MM.1S (cell line): ENCODE measurements at regions not wholly inside any gene's neighbourhood (a gene's known extent, or its start where the extent isn't known, plus 50 kb on each side); places are given as distances from the start of the nearest gene placed in this dataset.

ENCODE experiments used
- EZH2 ChIP-seq: fragments of 300-600 bp; sonication (generic); optimal IDR thresholded peaks from 2 replicates; pipeline ENCODE3; 2017; ENCODE audit warnings: low read depth, mild to moderate bottlenecking, antibody characterized with exemption, low read length, mixed read lengths
- EZH2phosphoT487 ChIP-seq: fragments of 300-600 bp; sonication (generic); IDR thresholded peaks from 2 replicates; pipeline ENCODE4 v1.6.1; 2018; ENCODE audit warnings: antibody characterized with exemption, low read length
- TF ChIP-seq, protein P1 (sequence below): fragments of 300-600 bp; sonication (generic); IDR thresholded peaks from 2 replicates; pipeline ENCODE4 v1.5.1; 2016; ENCODE audit warnings: antibody characterized with exemption, low read length, mixed read lengths

DNA sequence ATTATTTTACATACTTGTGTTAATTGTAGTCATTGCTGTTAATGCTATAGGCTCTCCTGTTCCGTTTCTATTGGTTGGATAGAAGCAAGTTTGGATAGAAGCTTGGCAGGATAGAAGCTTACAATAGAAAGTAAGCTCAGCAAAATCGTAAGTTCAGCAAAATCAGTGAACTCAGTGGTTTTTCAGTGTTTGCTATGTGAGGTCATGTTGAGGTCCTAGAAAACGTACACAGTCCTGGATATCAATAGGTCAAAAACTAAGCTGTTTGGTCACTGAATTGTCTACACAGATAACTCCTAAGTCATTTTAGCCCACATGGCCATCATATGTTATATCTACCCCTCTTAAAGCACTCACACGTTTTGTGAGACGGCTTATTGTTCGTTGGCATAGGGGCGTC, 299.4 kb downstream of the MAN2A1 start:
- TF ChIP-seq, protein P1, sequence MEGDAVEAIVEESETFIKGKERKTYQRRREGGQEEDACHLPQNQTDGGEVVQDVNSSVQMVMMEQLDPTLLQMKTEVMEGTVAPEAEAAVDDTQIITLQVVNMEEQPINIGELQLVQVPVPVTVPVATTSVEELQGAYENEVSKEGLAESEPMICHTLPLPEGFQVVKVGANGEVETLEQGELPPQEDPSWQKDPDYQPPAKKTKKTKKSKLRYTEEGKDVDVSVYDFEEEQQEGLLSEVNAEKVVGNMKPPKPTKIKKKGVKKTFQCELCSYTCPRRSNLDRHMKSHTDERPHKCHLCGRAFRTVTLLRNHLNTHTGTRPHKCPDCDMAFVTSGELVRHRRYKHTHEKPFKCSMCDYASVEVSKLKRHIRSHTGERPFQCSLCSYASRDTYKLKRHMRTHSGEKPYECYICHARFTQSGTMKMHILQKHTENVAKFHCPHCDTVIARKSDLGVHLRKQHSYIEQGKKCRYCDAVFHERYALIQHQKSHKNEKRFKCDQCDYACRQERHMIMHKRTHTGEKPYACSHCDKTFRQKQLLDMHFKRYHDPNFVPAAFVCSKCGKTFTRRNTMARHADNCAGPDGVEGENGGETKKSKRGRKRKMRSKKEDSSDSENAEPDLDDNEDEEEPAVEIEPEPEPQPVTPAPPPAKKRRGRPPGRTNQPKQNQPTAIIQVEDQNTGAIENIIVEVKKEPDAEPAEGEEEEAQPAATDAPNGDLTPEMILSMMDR, result no peak
- TF ChIP-seq EZH2phosphoT487 (no peak), EZH2 (no peak)
